HG03378 (cell line): ENCODE measurements at regions not wholly inside any gene's neighbourhood (a gene's known extent, or its start where the extent isn't known, plus 50 kb on each side); places are given as distances from the start of the nearest gene placed in this dataset.

Source experiments
- ATAC-seq: cut with Tn5 transposase; IDR thresholded peaks from one replicate; pipeline ENCODE4 v1.9.1; 2021; ENCODE audit warnings: mild to moderate bottlenecking, moderate library complexity; ENCODE audit not compliant: unreplicated experiment

GRCh38 chr4:59834943-59835342 is 1365.2 kb upstream of the ADGRL3 start:
- no peak for ATAC-seq

DNA sequence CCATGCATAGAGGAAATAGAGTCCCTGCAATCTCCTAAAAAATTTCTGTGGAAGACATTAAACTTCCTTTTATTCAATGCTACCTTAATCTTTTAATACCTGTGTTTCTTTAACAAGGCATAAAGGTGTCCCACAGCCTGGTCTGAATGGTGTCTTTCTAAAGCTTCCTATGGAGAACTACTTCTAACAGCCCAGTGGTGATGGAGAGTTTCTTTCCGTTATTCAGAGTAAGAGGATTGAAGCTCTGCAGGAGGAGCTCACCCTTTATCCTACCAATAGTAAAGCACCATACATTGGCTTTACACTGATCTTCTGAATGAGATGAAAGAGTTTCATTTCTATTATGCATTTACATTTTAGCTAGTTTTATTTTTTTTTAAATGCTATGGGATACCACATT is 1362.4 kb upstream of the ADGRL3 start:
- no peak for ATAC-seq

- ATAC-seq = no peak
These were observed 1361.9 kb upstream of the ADGRL3 start for GRCh38 chr4:59838236-59838635.

DNA sequence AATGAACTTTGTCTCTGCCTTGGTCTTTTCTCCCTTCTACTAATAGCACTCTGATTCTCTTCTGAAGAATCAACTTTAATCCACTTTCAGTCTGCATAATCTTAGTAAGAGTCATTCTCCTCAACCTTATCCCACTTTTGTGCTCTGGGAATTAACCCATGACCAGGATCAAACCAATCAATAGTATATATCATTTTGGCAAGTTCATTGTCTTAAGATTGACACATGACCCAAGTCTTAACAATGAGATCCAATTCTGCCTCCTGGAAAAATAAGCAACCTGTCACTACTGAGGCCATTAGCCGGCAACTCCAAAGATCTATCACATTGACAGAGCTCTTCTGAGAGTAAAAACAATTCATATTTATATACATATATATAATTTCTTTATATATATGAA is 1358.4 kb upstream of the ADGRL3 start:
- ATAC-seq = no peak

DNA sequence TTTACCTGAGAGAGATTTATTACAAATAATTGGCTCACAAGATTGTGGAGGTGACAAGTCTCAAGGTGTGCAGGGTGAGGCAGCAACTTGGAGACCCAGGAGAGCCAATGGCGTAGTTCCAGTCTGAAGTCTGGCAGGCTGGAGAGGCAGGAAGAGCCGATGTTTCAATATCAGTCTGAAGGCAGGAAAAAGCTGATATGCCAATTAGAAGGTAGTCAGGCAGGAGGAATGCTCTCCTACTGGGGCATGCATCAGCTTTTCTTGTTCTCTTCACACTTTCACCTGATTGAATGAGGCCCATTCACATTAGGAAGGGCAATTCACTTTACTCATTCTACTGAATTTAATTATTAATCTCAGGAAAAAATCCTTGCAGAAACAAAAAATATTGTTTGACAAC is 1351.7 kb upstream of the ADGRL3 start:
- ATAC-seq = no peak

DNA sequence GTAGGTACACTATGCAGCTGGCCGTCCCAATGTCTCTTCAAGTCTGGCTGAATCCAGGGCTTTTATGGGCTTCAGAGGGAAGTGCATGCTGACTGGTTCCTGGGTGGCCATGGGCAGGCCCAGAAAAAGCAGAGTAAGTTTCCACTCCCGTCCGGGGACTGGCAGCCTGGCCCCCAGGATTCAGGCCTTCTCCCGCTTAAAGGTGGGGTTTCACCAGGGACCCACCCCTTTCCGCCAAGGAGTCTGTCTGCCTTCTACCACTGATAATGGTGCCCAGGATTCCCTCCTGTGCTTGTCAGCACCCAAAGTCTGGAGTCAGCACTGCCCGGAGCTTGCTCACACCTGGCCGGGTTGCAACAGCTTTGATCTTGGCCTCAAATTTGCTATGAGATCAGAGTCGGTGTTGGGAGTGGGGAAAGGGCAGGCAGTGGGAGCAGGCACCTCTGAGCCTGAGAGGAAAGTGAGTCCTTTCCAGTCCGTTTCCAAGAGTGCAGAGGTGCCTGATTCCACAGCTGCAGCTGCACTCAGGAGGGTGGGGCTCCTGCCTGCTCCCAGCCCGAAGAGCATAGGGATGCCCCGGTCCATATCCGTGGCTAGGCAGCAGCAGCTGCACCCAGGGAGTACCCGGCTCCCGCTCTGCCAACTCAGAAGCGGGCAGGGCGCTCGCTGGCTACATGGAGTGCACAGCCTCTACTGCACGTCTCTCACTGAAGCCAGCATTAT is 1344.3 kb upstream of the ADGRL3 start:
- ATAC-seq = no peak

DNA sequence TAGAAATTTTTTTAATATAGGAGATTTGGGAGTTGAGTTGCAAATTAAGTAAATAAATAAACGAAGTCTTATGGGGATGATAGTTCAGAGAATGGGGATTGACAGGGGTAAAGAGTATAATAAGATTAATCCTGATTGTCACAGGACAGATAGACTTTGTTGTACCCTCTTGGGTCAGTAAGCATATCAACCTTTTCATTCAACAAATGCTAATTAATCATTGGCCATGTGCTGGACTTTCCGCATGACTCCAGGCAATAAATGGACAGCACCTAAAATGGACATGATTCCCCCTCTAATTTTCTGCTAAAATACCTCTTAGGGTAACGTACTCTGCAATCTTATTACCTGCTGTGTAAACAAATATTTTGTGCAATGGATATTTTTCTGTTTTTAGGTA is 1331.1 kb upstream of the ADGRL3 start:
- ATAC-seq = no peak

DNA sequence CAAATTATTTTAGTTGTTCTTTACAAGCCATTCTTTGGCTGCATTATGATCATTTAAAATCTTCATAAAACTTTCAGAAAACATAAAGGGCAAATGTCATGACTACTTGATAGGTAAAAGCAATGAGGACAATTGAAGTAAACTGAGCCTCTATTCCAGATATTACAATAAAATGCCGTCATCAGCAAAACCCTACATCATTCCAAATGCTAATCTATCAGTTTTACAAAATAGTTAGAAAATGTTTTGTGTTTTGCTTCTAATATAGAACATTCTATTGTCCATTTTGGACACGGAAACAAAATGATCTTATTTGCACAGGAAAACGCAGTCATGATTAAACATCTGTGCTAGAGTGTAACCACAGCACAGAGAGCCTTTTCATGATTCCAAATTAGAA is 1330.6 kb upstream of the ADGRL3 start:
- ATAC-seq = no peak

DNA sequence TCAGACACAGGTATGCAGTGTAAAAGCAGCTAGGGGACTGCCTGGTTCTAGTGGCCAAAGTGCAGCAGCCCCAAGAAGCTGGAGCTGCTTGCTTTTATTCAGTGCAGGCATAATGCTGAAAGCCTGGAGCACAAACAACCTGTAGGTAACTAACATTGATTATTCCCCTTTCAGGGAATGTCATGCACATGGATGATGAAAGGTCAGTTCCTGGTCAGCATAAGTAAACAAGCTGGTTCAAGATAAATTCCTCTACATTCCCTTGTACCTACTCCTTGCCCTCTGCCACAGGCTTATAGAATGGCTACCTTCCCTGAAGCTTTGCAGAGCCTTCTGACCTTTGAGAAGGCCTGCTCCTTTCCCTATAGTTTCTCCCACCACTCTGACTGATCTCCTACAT is 1318.5 kb upstream of the ADGRL3 start:
- no peak for ATAC-seq

- no peak for ATAC-seq
These were observed 1295.8 kb upstream of the ADGRL3 start for GRCh38 chr4:59904331-59904730.

DNA sequence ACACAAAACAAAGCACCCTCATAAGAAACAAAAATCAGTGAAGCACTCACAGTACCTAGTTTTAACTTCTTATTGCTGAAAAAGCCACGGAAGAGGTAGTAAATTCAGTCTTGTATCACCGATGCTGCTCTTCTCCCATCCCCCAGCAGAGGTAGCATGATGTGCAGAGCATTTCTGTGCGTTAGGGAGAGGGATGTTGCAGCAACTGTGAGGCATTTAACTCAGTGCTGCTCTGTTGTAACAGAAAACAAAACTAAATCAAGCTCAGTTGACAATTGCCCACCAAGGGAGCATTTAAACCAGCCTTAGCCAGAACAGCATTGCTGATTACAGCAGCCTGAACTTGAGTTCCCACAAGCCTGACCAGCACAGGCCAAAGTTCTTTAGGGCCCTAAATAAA is 1279.7 kb upstream of the ADGRL3 start:
- no peak for ATAC-seq

DNA sequence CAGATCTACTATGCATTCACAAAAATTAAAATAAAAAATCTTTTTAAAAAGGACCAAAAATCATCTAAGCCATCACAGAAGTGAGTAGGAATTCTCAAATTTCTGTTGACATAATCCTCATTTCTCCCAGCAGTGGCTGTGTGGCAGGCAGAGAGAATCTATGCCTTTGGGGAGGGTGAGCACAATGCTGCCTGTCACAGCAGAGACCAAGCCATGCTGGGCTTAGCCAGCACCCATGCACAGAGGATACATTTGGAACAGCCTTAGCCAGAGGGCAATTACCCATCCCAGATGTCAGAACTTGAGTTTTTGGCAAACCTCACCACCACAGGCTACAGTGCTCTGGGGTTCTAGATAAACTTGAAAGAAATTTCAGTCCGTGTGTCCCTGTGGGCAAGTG is 1274.8 kb upstream of the ADGRL3 start:
- no peak for ATAC-seq

DNA sequence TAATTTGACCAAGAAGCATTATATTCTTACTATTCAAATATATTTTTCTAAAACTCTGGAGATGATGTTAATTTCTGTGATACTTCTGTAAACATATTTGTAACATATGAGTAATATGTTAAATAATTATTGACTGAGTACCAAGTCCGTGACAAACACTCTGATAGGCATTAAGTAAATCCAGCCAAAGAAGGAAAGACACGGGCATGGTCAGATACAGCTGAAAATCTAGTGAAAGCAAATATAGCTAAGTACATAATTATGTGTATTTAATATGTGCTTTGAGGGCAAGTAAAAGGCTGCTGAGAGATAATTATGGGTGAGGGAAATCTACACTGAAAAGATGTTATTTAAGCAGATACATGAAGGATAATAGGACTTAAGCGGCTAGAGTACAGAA is 1263.6 kb upstream of the ADGRL3 start:
- no peak for ATAC-seq

DNA sequence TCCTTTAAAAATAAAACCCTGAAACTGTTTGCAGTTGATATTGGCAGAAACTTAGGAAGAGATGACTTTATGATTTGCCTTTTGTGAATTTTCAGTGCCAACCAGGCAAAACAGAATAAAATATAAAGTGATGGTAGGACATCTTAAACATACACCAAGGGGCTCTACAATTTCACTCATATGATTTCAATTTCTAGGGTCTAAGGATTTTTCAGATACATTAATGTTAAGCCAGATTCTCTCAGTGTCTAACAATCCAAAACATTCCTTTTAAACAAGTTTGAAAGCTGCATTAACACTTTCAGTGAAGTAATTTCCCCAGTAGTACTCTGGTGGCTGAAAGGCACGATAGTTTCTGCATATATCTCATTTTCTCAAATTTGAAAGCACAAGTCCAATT is 1262.0 kb upstream of the ADGRL3 start:
- no peak for ATAC-seq

- no peak for ATAC-seq
These were observed 1254.8 kb upstream of the ADGRL3 start for GRCh38 chr4:59945277-59945676.

- no peak for ATAC-seq
These were observed 1254.4 kb upstream of the ADGRL3 start for GRCh38 chr4:59945716-59946115.

GRCh38 chr4:59956366-59956765 is 1243.8 kb upstream of the ADGRL3 start:
- no peak for ATAC-seq

- ATAC-seq = no peak
These were observed 1240.0 kb upstream of the ADGRL3 start for GRCh38 chr4:59960143-59960542.

DNA sequence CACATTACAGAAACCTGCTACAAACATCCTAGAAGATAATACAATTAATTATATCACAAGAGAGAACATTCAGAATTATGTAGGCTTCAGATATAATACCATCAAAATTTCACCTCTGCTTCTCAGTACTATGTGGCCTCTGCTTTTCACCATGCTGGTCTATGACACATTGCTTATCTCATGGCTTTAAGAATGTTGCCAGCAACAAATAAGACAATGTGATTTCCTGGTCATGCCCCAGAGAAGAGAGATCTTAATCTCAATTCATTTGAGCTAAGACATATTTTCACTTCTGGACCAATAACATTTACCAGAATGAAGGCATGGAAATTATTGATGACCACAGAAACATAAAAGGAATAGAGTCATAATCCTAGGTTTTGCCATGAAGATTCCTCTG is 1233.4 kb upstream of the ADGRL3 start:
- ATAC-seq = no peak

GRCh38 chr4:59968796-59969195 is 1231.3 kb upstream of the ADGRL3 start:
- no peak for ATAC-seq

DNA sequence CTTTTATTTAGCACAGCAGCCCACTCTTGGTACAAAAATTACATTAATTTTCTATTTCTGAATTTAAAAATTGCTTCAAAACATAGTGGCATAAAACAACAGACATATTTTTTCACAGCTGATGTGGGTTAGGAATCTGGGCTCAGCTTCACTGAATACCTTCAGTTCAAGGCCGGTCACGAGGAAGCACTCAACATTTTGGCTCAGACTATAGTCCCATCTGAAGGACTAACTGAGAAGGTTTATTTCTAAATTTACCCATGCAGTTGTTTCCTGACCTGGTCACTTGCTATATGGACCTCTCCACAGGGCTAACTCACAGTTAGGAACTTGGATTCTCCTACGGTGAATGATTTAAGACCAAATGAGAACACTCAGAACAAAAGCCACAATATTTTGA is 1230.2 kb upstream of the ADGRL3 start:
- no peak for ATAC-seq

DNA sequence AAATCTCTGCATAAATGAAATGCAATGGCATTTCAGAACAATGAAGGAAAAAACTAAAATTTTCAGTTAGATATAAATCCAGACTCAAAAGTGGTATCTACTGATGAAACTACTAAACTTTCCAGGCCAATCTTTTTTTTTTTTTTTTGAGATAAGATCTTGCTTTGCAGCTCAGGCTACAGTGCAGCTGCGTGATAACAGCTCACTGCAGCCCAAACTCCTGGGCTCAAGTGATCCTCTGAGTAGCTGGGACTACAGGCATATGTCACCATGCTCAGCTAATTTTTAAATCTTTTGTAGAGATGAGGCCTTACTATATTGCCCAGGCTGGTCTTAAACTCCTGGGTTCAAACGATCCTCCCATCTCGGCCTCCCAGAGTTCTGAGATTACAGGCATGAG is 1228.2 kb upstream of the ADGRL3 start:
- no peak for ATAC-seq

DNA sequence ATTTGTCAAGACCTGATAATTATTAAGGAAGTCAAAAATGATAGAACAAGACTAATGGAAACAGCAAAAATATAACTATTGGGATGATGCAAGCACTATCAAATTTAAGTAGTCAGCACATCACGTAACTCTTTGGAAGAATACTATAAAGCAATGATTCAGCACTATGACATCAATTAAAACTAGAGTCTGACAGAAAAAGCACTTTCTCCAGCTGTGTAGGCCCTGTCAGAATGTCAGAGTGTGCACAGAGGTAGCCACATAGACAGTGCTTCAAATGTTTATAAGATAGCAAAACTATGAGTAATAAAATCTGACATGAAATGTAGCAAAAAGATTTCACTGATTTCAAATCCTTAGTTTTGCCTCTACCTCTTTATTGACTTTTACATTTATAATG is 1226.6 kb upstream of the ADGRL3 start:
- ATAC-seq = no peak
